Stimulated activated CD4-positive, alpha-beta T cell treated with anti-CD3 and anti-CD28 coated beads, Interleukin-1b, Interleukin-23, amount 100 ng/mL, for 1 hour (primary cell): ENCODE measurements at regions not wholly inside any gene's neighbourhood (a gene's known extent, or its start where the extent isn't known, plus 50 kb on each side); places are given as distances from the start of the nearest gene placed in this dataset.

Experiments
- DNase-seq, 2 donors: peaks; one replicate each; pipeline ENCODE4 v3.0.0-alpha.2; 2020; ENCODE audit warnings: low read depth in 2 of 2

GRCh38 chr4:41883988-41884734 lies 51.1 kb upstream of the TMEM33 start:
- DNase-seq, result no peak

- DNase-seq, result peak in 1 of 2 donors; percentile 34
These were observed 52.4 kb upstream of the TMEM33 start for GRCh38 chr4:41882625-41883347.

DNA sequence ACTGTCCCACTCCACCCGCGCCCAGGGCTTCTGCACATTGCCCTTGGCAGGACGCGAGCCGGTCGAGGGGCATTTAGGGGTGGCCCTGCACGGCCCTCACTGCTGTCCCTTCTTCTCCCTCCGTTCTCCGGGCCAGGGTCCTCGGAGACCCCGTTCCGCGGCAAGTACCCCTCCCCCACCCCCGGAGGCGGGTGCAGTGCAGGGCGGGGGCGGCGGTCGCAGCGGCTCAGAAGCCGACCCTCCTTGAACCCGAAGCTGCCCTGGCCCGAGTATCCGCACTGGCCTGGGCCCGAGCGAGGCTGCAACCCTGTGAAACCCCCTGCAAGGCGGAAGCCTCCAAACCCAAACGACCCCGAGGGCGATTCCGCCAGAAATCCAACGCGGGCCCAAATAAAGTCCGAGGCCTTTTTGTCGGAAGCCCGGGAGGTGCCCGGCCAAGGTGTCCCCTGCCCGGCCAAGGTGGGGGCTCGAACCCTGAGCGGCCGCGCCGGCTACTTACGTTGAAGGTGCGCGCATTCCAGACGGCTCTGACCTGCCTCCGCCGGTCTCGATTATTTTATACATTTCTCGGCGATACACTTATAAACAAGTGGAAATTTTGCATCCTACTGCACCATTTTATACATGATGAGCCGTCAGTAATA lies 53.1 kb upstream of the TMEM33 start:
- no peak for DNase-seq

DNA sequence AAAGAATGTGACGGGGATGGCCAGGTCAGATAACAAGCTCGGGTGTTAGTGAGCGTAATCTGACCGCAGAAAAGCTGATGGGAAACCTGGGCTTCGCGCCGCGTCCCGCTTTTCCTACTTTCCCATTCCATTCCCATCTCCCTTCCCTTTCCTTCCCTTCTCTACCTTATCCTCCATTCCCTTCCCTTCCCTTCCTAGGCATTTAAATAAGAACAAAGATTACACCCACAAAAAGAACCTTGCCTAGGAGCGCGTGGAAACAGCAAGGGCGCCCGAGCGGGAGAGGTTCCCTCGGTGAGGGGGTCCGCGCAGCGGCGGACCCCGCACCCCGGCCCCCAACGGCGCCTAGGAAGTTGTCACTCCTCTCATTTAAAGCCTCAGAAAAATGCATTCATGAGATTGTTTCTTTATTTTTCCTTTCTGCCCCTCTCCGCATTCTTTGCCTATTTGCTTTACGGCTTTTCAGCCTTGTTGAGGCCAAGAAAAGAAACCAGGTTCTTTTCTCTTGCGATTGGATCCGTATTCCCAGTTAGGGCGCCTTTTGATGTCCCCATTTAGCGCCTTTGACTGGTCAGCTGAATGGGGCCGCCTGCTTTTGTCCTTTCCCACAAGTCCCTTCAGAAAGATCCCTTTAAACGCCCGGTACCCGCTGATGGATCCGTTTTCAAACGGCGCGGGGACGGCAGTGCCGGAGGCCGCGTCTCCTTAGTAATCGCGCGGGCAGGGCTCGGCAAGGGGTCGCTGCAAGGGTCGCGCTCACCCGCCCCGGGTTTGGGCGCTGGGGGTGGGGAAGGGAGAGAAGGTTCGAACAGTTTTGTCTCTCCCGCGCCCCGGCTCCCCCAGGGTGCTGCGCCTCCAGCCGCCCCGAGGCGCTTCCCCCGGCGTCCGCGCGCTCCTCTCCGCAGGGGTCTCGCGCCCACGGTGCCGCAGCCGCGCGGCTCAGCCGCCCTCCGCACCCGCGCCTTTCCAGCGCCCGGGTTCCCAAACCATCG lies 54.1 kb upstream of the TMEM33 start:
- no peak for DNase-seq

DNA sequence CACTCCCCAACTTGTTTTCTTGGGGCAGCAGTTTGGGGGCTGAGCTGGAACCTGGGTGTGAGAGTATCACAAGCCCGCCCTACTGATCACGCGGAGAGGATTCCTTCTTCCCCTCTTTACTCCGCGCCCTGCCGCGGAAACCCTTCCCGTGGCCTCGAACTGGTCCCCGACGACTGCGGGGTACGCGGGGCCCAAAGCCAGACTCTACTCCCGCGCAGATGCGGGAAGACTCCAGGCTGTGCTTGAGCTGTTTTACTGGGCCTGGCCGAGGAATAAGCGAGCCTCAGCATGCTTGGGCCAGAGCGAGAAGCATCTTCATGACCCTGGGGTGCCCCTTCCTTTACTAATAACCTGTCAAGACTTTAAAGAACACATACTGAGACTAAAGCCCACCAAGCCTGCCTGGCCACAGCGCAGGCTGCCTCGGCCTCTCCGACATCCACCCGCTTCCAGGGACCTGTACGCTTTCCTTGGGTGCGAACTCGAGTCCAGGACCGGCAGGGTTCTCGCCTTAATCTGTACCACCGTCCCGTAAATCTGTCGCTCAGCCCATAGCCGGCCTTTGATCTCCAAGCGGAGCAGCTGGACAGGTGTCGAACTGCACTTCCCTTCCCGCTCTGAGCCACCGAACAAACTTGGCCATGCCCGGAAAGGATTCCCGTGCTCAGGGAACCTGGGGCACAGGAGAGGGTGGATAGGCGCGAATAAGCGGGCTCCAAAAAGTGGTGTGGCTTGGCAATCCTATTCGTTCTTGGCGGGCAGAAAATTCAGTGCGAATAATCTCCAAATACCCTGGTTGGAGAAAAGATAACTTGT lies 55.0 kb upstream of the TMEM33 start:
- DNase-seq, result no peak

DNA sequence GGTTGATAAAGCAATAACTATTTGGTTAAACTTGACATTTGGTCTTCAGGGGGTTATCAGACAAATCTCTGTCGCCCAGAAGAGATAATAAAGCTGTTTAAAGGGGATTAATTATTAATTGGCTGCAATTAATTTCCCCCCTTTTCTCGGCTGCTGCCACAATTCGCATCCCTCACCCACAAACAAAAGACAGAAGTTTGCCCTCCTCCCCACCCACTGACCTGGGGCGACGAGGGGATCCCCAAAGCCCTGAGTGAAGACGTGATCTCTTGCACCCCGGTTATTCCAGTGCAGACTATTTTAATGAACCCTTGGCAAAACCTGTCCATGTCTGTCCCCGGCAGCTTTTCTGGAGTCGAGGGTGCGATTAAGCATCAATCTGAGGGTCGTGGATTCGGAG lies 55.7 kb upstream of the TMEM33 start:
- no peak for DNase-seq

DNA sequence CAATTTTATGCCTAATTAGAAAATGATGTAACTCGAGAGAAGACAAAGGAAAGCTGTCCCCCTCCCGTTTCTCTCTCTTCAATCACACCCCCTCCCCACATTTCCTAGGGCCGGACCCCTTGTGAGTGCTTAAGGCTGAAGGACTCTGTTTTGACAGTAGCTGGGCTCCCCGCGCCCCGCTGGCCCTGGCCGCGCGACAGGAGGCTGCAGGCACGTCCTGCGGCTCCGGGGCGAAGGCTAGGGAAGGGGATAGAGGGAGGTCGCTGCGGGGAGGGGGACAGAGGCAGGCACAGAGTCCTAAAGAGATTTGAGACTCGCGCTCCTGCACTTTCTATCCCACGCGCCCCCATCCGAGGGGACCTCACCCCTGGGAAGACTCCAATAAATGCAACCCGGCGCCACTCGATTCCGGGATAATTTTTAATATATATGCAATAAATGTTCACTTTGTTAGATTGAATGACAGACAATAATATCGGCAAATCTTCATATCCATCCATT lies 56.2 kb upstream of the TMEM33 start:
- no peak for DNase-seq

DNA sequence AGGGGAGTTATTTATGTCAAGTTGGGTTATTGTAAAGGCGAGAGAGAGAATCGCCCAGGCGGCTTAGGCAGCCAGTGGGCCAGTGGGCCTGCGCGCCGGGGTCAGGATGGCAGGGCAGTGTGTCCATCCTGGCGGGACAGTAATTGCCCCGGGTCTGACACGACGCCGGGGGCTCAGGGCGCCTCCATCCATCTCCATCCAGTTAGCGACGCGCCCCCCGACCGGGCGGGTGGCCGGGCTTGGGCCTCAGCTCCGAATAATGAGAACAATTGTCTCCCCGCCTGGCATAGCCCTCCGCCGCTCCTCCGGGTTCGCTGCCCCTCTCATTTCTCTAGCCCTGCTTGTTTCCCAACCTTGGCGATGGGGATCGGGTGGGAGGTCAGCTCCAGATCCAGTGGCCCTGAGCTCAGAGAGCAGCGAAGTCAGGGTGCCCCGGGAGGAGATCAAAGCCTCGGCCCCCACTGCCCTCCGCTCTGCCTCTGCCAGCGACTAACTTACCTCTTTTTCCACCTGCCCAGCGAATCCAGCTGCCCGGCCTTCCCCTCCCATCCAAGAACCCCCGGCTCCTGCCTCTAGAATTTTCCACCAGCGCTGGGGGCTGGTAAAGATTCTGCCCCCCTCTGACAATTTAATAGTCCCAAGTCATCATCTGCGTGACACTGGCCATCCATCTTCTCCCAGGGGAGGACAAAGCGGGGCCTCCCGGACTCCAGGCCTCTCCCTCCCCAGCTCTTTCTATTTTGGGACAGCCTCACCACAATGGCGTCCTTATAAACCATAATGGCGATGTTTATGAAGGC lies 56.9 kb upstream of the TMEM33 start:
- no peak for DNase-seq

DNA sequence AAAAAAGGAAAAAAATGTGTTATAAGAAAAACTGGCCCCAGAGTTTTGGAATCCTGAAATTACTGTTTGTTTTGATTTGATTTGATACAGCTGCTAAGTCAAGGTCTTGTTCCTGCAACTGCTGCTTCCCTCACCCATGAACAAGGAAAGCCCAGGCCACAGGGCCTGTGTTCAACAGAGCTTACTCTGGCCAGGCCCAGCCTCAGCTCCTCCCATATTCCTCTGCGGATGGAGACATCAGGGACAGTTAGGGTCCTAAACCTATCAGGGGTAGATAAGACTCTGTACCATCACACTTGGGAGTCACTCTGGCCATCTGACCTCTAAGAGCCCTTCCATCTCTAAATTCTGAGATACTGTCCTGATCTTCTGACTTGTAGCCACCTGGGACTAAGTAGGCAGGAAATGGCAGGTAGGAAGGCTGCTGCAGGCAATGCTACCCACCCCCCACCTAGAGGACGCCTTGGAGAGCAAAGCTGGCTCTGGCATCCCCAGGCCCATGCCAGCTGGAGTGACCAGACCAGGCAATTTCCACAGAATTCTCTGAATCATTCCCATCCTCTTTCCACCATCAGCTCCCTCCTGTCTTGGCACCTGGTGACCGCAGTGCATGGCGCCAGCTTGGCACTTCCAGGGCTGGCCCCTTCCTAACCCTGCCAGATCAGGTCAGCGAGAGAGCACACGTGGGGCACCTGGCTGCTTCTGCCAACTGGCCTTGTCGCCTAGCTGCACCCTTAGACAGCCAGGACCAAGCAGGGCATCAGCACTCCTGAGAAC lies 58.0 kb upstream of the TMEM33 start:
- DNase-seq, result no peak

DNA sequence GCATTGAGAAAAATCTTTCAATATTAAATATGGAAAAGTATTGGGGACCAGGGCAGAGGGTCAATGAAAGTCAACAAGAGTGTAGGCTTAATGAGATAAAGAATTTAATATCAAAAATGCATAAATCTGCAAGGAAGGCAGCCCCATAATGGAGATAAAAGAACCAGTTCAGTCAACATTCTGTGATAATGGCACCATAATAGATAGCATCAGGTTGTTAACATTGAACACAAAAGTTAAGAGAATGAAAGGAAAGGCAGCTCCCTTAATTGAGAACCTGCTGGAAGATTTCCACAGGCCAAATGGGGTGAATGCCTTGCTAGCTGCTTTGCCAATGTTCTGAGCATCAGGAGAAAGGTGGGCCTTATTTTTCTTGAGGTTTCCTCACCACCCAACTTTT lies 60.4 kb upstream of the TMEM33 start:
- DNase-seq, result no peak

- DNase-seq, result no peak
These were observed 60.8 kb upstream of the TMEM33 start for GRCh38 chr4:41874398-41874797.

GRCh38 chr4:41873380-41874295 lies 61.6 kb upstream of the TMEM33 start:
- DNase-seq, result no peak

DNA sequence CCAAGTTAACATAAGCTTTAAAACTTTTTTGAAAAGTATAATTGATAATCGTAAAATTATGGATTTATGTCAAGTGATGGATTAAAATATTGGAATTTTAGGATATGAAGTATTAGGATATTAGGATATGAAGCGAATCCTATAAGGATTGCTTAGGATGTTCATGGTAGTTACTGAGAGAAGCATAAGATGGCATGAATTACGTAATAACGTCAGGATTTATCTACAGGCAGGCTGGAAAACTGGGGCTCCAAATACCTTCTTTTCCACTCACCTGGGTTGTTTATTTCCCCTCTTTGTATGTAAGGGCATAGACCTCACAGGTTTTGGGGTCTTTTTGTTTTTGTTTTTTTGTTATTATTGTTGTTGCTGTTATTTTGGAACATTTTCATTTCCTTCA lies 65.2 kb upstream of the TMEM33 start:
- no peak for DNase-seq

GRCh38 chr4:41866799-41867677 lies 68.2 kb upstream of the TMEM33 start:
- no peak for DNase-seq

GRCh38 chr4:41865981-41866798 lies 69.0 kb upstream of the TMEM33 start:
- no peak for DNase-seq
